Endometrium (tissue), 2 donors: ENCODE measurements at regions not wholly inside any gene's neighbourhood (a gene's known extent, or its start where the extent isn't known, plus 50 kb on each side); places are given as distances from the start of the nearest gene placed in this dataset.
A peak's percentile ranks its signal among the peaks of the same experiment; 100 is the strongest.

Experiments
- FAIRE-seq: peaks from 2 replicates; lab custom pipeline; 2012; peaks lifted over from hg19 to GRCh38; lab: Jason Lieb, UNC
- donor health status: control.
- donor health status: control.

DNA sequence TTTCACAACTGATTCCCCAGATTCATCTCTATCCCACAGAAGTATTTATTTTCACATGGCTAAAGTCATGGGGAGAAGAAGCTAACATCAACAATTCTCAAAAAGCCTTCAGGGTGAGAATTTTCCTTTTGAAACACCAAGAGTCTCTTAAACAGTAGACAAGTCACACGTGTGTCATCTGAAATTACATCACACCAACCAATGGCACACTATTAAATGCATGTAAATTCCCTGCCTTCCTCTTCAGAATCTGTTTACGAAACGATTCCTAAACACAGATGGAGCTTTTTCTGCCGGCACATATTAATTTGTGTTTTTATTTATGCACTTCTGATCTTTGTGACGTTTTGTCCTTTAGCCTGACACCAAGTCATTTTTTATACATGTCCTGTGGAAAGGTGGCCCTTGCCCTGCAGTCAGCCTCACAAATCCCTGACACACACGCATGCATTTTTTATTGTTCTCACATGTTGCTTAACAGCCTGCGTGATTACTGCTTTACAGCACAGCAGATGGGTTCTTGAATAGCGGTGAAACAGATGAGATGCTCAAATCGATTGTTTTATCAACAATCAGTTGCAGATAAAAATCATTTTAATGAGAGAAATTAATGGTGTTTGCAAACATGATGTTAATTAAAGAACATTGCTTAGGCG lies 735.9 kb upstream of the TENM3 start:
- peak; percentile 53 for FAIRE-seq

DNA sequence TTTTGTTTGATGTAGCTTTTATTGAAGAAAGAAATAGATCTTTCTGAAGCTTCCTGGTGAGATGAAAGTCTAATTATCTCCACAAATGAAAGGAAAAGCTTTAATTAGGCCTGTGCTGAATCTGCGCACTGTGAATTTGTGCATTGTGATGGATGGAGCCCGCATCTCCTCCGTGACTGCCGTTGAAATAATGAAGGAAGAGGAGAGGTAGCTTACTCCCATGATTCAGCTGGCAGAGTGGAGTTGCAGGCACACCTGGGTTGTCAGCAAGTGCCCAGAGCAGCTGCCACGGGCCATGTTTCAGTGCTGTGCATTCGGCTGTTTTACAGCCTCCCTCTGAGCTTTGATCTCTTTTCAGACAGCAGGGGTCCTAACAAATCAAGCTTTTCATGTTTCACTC lies 735.3 kb upstream of the TENM3 start:
- FAIRE-seq = no peak

DNA sequence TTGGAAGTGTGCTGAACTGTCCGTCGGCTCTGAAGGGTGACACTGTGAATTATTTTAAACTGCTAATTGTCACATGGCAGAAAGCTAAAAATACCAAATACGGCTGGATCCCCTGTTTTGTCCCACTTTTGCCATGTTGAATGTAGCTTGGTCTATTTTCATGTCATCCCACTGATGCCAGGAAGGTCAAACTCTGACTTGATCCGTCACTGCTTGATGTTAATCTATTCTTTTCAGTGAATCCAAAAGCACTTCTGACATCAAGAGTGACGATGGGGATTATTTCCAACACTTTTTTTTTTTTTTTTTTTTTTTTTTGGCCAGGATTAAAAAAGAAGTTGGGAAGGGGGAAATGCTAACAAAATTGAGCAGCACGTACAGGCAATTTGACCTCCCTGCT lies 734.6 kb upstream of the TENM3 start:
- no peak for FAIRE-seq

DNA sequence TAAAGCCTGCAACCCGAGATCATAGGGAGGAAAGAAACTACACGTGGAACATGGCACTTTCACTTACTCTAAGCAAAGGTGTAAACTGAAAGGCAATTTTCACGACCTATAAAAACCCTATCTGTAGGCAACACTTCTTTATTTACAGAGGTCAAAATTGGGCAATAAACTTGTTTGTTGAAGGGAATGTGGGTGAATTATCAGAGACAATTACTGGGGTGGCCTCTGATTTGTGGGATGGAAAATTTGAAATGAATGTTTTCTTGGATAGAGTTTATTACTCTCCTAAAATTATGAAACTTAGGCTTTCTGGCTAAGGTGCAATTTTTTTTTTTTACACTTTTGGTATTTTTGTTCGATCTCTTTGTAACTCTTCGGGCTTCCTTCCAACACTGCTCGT lies 734.1 kb upstream of the TENM3 start:
- FAIRE-seq = no peak

DNA sequence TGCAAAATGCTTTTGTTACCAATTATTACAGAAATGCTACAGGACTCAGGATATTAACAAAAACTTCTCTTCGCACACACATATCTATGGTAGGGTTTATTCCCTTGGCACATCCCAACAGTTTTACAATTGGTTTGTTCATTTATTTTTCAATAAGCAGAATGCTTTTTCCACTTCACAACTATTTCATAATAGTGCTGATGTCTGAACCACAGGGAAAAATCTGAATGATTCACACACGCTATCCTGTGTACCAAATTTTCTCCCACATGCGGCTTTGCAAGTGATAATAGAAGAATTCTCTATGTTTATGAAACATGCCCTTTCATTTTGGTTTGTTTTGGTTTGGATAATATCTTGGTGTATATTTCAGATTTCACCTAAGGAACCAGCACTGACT lies 725.7 kb upstream of the TENM3 start:
- FAIRE-seq = no peak

DNA sequence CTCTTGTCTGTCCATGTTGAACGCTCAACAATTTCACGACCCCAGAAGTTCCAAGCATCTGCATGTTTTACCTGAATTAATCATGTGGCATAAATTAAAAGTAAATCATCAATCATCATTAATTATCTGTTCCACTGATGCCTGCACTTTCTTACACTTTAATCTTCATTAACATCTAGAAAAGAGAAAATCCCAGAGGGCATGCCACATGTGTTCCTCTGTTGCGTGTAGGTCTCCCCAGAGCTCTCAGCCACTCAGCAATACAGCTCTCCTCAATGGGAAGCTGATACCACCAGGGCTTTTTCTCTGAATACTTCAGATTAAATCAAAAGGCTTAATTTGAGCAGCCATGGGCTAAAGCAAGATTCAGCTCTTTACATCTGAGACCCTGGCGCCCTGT lies 722.4 kb upstream of the TENM3 start:
- no peak for FAIRE-seq

DNA sequence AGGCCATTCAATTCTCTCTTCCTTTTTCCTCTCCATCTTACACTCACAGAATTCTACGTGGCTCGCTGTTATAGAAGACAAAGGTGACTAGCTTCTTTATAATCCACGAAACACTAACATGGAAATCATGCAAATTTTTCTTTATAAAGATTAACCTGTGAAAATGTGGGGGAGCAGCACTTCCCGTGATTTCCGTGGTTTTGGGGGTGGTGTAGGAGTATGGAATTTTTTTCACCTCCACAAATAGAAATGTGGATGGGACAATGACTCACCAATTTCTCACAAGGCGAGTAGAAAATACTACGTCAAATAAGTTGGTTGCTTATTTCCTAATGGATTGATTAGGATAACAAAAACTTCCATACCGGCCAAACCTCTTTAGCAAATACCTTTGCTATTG lies 719.2 kb upstream of the TENM3 start:
- FAIRE-seq = no peak

DNA sequence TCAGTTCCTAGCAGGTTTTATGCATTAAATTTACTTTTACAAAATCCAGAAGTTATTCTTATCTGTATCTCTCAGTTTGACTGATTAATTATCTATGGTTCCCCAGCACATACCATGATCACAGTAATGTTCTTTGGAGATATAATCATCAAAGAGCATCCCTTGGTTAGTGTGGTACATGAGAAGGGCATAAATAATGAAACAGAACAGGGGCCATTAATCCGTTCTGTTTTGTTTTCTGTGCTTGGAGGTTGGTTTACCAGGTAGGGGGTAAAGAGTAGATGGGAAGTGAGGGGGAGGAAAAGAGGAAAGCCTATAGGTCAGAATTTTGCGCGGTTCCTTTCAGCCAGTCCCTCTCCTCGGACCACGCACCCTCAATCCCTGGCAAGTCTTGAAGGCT lies 718.7 kb upstream of the TENM3 start:
- FAIRE-seq = no peak

DNA sequence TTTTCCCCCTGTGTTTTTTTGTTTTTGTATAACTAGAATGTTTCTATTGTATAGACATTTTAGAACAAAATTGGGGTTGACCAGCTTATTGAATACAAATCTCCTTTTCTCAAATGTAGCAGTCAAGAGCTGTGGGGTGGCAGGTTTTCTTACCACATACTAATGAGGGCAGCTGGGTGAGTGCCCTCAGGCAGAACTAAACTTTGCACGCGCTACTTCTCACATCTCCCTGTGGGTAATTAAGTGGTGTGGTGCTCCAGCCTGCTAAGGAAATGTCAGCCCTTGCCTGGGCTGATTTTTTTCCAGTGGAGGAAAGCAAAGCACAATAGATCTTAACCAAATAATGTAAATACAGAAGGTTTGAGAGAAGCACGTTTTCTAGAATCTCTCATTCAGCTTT lies 717.6 kb upstream of the TENM3 start:
- no peak for FAIRE-seq

DNA sequence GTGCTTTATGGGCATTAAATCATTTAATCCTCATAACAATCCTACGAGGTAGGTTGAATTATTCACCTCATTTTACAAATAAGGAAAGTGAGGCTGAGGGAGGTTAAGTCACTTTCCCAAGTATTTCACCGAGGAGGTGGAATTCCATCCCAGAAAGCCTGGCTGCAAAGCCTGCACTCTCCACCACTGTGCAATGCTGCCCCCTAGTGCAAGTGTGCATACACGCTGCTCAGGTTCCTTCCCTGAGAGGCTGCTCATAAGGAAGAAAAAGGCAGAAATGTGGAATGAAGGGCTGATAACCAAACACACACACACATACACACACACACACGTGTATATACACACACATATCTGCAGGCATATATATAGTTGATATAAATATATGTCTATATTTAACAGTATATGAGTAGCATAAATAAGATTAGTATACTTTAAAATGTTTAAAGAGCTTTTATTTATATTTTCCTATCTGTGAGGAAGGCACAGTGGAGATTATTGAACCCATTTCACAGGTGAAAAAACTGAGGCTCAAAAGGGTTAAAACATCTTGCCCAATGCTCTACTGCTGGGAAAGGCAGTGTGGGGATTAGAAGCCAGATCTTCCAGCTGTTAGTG lies 714.5 kb upstream of the TENM3 start:
- peak; percentile 48 for FAIRE-seq

DNA sequence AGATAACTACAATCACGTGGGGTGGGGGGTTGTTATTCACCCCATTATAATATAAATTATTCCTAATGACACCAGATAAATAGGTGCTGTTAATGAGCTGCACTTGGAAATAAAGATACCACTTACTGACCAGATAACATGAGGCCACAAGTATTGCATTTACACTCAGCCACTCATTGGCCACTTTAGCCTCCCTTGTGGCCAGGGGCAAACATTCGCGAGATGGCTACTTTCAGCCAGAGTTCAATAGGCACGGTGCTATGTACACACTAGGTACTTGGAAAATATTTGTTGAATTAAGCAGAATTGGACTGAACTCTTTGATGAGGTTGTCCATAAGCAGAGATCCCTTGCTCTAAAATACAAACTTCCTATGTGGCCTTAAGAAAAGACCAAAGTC lies 713.7 kb upstream of the TENM3 start:
- no peak for FAIRE-seq

DNA sequence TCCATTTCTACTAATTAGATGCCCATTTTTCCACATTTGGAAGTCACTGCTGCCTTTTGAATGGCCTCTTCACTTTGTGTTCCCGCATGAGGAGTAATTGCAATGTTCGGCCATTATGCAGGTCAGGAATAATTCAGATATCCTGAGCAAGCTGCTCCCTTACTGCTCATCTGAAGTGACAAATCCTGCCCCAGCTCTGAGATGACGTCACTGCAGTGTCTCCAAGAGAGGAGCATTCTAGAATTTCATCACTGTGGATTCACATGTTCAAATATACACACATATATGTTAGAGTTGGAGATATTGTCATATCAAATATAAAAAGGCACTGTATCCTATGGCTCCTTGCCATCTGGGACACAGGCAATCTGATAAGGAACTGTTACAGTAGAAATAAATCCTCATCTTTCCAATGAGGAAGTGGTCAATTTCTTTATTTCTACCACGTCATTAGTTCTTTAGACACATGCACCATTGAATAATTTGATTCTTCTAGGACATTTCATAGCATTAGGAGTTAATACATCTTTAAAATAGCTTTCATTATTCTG lies 706.9 kb upstream of the TENM3 start:
- no peak for FAIRE-seq

DNA sequence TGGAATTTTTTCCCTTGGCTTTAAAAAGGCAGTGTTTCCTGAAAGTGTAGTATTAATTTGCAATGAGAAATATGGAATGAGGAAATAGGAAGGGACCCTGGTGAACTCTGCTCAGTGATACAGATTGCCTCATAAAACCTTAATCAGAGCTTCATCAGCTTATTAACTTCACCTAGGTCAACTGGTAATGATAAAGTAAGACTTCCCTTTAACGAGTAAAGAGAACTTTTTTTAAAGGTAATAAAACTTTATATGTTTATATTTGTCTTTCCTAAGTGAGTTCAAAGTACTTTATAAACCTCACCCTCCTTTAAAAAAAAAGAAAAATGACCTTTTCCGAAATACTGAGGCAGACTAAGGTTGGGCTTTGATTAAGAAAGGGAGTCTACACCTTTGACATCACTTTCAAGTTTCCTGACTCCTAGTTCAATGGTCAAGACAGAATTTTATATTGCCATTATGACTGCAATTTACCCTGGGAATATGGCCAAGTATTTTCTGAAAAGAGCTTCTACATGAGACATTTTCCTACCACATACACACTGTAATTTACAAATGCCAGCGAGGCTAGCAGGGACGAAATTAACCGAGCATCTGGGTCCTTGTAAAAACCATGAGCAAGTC lies 706.3 kb upstream of the TENM3 start:
- FAIRE-seq = peak; percentile 79

DNA sequence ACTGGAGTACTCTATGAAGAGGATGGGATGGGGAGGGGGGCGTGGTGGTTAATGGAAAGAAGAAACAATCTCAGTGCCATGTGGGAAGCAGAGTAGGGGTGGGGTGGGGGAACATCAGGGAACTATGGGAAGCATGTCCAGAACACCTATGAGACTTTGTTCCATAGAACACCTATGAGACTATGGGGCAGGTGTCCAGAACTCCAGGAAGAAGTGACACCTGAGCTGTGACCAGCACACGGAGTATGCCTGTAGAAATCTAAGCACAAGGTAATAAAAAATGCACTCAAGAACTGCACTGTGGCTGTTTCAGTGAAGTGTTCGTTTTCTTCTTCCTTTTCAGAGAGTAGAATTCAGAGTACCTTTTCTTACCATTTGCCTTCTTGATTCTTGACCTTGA lies 704.8 kb upstream of the TENM3 start:
- no peak for FAIRE-seq

DNA sequence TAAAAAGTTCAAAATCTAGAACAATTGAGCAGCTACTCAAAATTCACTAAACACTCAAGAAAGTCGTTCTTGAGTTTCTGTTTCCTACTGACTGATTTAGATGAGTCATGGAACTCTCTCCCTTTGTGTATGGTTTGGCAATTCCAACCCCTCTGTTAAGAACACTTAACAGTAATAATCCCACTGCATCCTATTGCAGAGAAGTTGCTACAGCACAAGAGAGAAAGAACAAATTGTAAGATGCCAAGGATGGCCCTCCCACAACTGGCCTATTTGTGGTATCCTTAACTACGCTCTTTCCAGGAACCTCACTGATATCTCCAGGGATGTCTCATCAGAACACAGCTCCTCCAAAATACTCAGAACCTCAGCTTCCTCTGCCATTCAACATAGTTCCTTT lies 701.8 kb upstream of the TENM3 start:
- FAIRE-seq = no peak

DNA sequence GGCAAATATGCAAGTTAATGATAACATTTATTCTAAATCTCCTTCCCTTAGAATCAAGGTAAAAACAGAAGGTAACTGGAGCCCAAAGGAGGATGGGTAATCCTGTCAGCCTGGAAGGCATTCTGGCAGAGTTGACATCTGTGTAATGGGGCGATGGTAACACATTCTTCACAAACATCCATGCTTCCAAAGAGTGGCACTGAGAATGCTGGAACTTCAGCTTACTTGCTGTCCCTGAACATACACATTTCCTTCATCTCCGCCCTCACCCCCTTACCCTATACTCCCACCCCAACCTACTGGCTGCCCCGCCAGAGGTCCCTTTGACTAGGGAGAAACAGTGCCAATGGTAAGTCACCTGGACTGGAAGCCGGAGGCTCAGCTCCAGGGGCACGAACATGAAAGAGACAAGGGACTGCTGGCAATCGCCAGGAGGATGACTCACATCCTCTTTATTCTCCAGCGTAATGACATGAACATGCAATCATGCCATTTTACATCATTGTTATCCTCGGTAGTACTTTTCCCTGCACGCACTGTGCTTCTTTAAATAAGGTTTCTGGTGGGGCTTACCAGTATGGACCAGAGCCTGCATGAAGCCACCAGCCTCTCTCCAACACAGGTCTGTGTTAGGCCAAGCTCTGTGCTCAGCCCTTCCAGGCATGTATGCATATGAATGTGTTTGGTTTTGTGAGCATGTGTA lies 694.2 kb upstream of the TENM3 start:
- no peak for FAIRE-seq

DNA sequence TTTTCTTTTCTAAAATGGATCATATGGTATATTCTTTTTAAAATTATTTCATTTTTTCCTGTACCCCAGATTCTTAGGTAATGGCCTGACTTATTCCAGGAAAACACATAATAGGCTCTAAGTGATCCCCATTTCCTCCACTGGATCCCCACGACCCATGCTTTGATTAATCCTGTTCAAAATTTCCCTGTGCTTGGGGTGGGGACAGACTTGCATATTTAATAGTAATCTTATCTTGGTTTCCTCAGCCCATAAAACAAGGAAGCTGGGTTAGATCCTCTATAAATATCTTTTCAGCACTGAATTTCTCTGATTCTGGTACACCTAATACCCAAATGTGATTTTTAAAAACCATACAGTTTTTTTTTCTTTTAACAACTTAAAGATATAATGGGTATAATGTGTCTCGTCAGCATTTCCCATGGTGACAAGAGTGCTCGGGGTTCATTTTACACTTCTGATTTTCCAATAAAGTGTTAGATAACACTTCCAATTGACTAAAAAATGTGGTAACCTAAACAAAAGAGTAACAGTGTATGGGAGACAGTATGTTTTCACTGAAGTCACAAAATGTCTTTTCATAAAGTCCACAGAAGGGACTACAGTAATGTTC lies 693.5 kb upstream of the TENM3 start:
- no peak for FAIRE-seq

DNA sequence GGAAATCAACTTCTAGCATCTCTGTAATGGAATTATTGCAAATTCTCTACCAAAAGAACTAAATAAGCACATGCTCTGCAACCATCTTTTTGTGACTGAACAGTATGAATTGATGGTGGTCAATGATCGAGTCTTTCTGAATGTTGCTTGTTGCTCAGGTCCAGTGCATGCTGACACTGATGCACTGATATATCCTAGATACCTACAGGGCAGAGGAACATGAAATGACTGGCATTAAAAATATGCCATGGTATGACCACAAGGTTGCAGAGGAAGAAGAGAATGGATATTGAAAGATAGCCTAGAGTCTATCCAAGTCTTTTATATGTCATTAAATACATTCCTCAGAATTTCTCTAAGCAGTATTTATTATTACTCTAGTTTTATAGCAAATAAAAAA lies 692.8 kb upstream of the TENM3 start:
- FAIRE-seq = no peak

DNA sequence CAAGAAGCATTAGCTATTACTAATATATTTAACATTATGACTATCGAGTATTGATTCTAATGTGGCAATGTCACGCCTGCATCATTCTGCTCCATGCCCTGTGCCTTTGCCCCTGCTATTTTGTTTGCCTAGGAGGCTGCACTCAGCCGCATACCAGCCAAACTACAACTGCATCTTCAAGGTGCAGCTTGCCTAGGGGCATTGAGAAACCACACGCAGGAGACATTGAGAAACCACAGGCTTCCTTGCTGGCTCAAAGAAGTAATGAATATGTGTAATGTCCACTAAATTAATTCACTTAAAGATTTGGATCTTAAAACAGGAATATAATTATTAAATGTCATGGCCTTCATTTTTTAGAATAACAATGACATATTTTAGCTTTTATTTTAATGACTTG lies 683.6 kb upstream of the TENM3 start:
- FAIRE-seq = no peak

DNA sequence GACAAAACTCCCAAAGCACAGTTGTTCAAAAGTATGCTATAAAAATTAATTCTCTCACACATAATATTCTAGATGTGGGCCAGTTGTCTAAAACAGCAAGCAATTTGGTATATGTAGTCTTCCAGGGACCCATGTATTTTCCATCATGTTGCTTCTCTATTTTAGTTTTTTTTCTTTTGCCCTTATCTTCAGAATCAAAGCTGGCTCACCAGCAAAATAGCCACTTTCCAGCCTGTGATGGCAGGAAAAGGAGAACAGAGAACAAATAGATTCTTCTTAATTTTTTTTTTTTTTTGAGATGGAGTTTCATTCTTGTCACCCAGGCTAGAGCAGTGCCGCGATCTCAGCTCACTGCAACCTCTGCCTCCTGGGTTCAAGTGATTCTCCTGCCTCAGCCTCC lies 680.8 kb upstream of the TENM3 start:
- FAIRE-seq = no peak

DNA sequence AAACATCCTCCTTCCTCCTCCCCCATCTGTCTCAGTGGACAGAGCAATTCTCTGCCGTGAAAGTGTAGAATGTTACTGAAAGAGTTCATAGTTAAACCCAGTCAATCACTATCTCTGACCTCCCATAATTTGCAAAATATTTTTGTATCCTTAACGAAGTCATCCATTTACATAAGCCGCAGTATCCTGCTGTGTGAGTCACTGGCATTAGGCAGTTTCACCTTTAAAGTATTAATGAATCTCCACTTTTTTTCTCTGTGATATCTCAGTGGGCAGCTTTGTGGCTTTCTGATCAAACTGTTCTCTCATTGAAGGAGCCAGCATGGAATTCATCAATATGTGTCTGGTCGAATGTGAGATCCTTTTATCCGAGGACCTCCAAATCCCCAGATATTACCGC lies 678.6 kb upstream of the TENM3 start:
- FAIRE-seq = no peak

DNA sequence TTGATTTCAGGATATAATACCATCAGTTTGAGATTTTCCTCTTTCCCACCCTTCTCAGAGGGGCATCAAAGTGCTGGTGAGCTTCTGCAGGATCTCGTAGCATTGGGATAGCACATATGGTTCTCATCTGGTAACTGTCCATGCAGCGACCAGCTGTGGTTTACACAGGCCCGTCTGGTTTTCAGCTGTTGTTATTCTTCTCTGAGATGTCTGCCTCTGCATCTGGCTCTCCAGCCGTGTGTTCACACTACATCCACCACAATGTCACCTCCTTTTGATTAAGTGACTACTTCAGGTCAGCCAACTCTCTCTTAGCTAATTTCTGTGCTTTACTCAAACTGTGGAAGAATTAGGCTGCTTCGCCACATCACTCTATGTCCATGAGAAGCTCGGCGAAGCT lies 676.7 kb upstream of the TENM3 start:
- peak; percentile 61 for FAIRE-seq

DNA sequence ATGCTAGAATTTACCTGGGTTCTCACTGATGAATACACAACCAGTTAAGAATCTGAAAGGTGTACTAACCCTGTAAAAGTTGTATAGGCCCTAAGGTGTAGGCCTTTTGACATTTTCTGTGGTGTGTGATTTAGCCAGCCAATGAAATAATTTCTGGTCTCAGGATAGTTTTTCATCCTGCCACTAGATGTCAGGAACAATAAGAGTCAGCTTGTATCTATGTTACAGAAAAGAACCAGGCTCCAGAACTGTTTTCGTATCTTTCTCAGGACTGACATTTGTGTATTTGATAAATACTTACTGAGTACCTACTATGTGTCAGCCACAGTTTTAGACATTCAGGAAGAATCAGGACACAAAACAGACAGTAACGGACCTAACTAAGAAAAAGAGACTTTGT lies 673.6 kb upstream of the TENM3 start:
- FAIRE-seq = peak; percentile 43
